Midbrain (tissue), 1 donor: ENCODE measurements at regions not wholly inside any gene's neighbourhood (a gene's known extent, or its start where the extent isn't known, plus 50 kb on each side); places are given as distances from the start of the nearest gene placed in this dataset.
"Not testable (repeated sequence)": the region's sequence is repeated elsewhere in the genome, so short reads cannot be mapped to it uniquely, and the experiment has no call there.

Experiments used
- DNase-seq: peaks from one replicate; lab custom pipeline; 2025; lab: John Stamatoyannopoulos, UW

GRCh38 chr6:106723419-106723818 lies 94.0 kb downstream of the QRSL1 start:
- DNase-seq: not testable (repeated sequence)

- not testable (repeated sequence) for DNase-seq
Measured at GRCh38 chr6:106721189-106721588, 91.8 kb downstream of the QRSL1 start.
